CD4-positive, alpha-beta T cell (primary cell): ENCODE measurements at regions not wholly inside any gene's neighbourhood (a gene's known extent, or its start where the extent isn't known, plus 50 kb on each side); places are given as distances from the start of the nearest gene placed in this dataset.

ENCODE experiments used
- ATAC-seq: fragments of 200-7000 bp; cut with Tn5 transposase; one replicate; pipeline ENCODE4 v1.10.0; 2022; ENCODE audit warnings: mild to moderate bottlenecking; ENCODE audit not compliant: poor library complexity
- CTCF ChIA-PET: fragments of 350-600 bp; sonication (Branson Sonifier 250); formaldehyde crosslinking; loops from one replicate; lab custom pipeline; 2021; ENCODE audit warnings: antibody characterized with exemption, inconsistent platforms; lab: Charles Lee
- POLR2A ChIA-PET: fragments of 350-600 bp; sonication (Branson Sonifier 250); formaldehyde crosslinking; loops from one replicate; lab custom pipeline; 2021; ENCODE audit warnings: antibody characterized with exemption, inconsistent platforms; lab: Charles Lee
- DNase-seq, 14 experiments: peaks; one replicate each; pipeline ENCODE4 v3.0.0-alpha.2; 2013 to 2020; ENCODE audit warnings: mixed read lengths in 2 of 14
- H3K27ac ChIP-seq, 2 donors: one replicate each; pipeline versions ENCODE4 v1.5.1 to v1.7.0; 2013; ENCODE audit warnings: low read length in 2 of 2, low read depth in 1 of 2, mild to moderate bottlenecking in 1 of 2
- H3K27me3 ChIP-seq, 2 experiments: 1 replicate in 1 of 2; 2 replicates in 1 of 2; pipeline versions ENCODE4 v1.6.1 to v1.7.0; 2013; ENCODE audit warnings: low read length in 2 of 2, control low read depth in 1 of 2, mild to moderate bottlenecking in 1 of 2, moderate library complexity in 1 of 2; ENCODE audit not compliant: insufficient read depth in 2 of 2, control insufficient read depth in 1 of 2
- H3K36me3 ChIP-seq: one replicate; pipeline ENCODE4 v1.6.1; 2013; ENCODE audit warnings: low read length, control low read depth; ENCODE audit not compliant: insufficient read depth
- H3K4me1 ChIP-seq: one replicate; pipeline ENCODE4 v1.6.1; 2013; ENCODE audit warnings: low read length, control low read depth; ENCODE audit not compliant: insufficient read depth
- H3K4me3 ChIP-seq: one replicate; pipeline ENCODE4 v1.5.1; 2013; ENCODE audit warnings: mild to moderate bottlenecking, low read length, moderate library complexity
- H3K9me3 ChIP-seq, 2 experiments: 1 replicate in 1 of 2; 2 replicates in 1 of 2; pipeline versions ENCODE4 v1.6.1 to v1.7.0; 2013; ENCODE audit warnings: low read length in 2 of 2, mild to moderate bottlenecking in 2 of 2, control low read depth in 1 of 2, moderate library complexity in 1 of 2; ENCODE audit not compliant: control insufficient read depth in 1 of 2, insufficient read depth in 1 of 2
- H3K27ac Mint-ChIP-seq: one replicate; pipeline ENCODE4 v1.8.0; 2020; ENCODE audit warnings: mixed read lengths
- H3K27me3 Mint-ChIP-seq: one replicate; pipeline ENCODE4 v1.8.0; 2021; ENCODE audit warnings: mixed read lengths
- H3K36me3 Mint-ChIP-seq: one replicate; pipeline ENCODE4 v1.8.0; 2021; ENCODE audit warnings: low read depth, mixed read lengths
- H3K4me1 Mint-ChIP-seq: one replicate; pipeline ENCODE4 v1.8.0; 2021; ENCODE audit warnings: low read depth, mixed read lengths
- H3K4me3 Mint-ChIP-seq: one replicate; pipeline ENCODE4 v1.8.0; 2020; ENCODE audit warnings: mild to moderate bottlenecking, mixed read lengths
- H3K9me3 Mint-ChIP-seq: one replicate; pipeline ENCODE4 v1.8.0; 2020; ENCODE audit warnings: mixed read lengths
- intact Hi-C, 2 experiments: fragments of 100-400 bp; cut with DNase I in 1 of 2; cut with micrococcal nuclease in 1 of 2; formaldehyde crosslinking; loops; one replicate each; pipeline versions ENCODE4 v1.15.1 to v1.9.0; 2023 to 2025; cut with DNase I, micrococcal nuclease
- TF ChIP-seq, protein P1 (sequence below): fragments of 200-600 bp; IDR thresholded peaks from one replicate; pipeline ENCODE4 v1.8.0; 2022; ENCODE audit warnings: antibody characterized with exemption, mild to moderate bottlenecking

DNA sequence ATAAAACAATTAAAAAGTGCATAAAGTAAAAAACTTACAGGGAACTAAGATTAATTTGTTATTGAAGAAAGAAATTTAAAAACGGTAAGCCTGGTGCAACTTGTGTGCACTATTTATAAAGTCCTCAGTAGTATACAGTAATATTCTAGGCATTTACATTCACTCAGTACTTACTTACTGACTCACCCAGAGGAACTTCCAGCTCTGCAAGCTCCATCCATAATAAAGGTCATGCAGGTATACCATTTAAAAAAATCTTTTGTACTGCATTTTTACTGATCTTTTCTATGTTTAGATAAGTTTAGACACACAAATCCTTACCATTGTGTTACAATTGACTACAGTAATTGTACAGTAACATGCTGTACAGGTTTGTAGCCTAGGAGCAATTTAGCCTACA is 51.5 kb upstream of the NXPH2 start:
- Histone ChIP-seq H3K4me1 (no peaks in the 10 kb centered on the region), H3K27ac (no peak overlapping the region), H3K27me3 (no peaks in the 10 kb centered on the region), H3K9me3 (no peaks in the 10 kb centered on the region), H3K4me3 (no peak overlapping the region), H3K36me3 (no peaks in the 10 kb centered on the region)
- Mint-ChIP-seq H3K9me3 (no peaks in the 10 kb centered on the region), H3K4me3 (no peak overlapping the region), H3K36me3 (no peaks in the 10 kb centered on the region), H3K4me1 (no peaks in the 10 kb centered on the region), H3K27ac (no peak overlapping the region), H3K27me3 (peaks cover 4% of the 10 kb centered on the region)
- intact Hi-C loops: no loop called here
- ChIA-PET CTCF (no interaction called here), POLR2A (no interaction called here)
- TF ChIP-seq, protein P1, sequence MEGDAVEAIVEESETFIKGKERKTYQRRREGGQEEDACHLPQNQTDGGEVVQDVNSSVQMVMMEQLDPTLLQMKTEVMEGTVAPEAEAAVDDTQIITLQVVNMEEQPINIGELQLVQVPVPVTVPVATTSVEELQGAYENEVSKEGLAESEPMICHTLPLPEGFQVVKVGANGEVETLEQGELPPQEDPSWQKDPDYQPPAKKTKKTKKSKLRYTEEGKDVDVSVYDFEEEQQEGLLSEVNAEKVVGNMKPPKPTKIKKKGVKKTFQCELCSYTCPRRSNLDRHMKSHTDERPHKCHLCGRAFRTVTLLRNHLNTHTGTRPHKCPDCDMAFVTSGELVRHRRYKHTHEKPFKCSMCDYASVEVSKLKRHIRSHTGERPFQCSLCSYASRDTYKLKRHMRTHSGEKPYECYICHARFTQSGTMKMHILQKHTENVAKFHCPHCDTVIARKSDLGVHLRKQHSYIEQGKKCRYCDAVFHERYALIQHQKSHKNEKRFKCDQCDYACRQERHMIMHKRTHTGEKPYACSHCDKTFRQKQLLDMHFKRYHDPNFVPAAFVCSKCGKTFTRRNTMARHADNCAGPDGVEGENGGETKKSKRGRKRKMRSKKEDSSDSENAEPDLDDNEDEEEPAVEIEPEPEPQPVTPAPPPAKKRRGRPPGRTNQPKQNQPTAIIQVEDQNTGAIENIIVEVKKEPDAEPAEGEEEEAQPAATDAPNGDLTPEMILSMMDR: no peak
- DNase-seq: no peak
- ATAC-seq: no peak

DNA sequence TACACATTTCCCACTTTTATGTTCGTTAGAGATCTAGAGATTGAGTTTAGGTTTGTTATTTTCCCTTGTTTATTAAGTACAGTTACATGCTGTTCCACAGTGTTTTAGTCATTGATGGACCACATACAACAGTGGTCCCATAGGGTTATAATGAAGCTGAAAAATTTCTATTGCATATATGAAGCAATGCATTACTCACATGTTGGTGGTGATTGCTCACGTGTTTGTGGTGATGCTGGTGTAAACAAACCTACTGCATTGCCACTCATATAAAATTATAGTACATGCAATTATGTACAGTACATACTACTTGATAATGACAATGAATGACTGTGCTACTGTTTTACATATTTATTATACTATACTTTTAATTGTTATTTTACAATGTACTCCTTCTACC is 51.0 kb upstream of the NXPH2 start:
- TF ChIP-seq, protein P1: no peak
- H3K36me3 Mint-ChIP-seq: no peaks in the 10 kb centered on the region
- ATAC-seq: no peak
- H3K9me3 Mint-ChIP-seq: no peaks in the 10 kb centered on the region
- H3K27me3 ChIP-seq: no peaks in the 10 kb centered on the region
- intact Hi-C loops: no loop called here
- H3K4me1 ChIP-seq: no peaks in the 10 kb centered on the region
- no peak overlapping the region for H3K4me3 ChIP-seq
- ChIA-PET CTCF (no interaction called here), POLR2A (no interaction called here)
- no peaks in the 10 kb centered on the region for H3K36me3 ChIP-seq
- no peak overlapping the region for H3K27ac ChIP-seq
- no peak for DNase-seq
- no peaks in the 10 kb centered on the region for H3K4me1 Mint-ChIP-seq
- H3K27me3 Mint-ChIP-seq: peaks cover 4% of the 10 kb centered on the region
- no peak overlapping the region for H3K4me3 Mint-ChIP-seq
- H3K27ac Mint-ChIP-seq: no peak overlapping the region
- H3K9me3 ChIP-seq: no peaks in the 10 kb centered on the region

DNA sequence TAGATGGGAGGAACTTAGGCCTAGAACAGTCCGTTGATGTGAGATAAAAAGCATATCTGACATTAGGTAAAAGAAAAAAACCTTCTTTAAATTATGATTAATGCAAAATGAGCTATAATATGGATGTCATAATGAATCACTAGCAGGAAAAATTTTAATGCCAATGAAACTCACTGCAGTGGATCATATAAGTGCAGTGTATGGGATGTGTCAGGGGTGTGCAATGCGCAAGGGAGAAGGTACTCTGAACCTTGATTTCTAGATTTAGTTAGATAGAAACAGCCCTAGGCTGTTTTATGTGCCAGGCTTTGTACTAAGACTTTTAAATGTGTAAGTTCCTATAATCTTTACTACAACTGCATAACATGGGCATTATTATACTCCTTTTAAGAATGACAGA is 50.4 kb upstream of the NXPH2 start:
- no peaks in the 10 kb centered on the region for H3K9me3 ChIP-seq
- TF ChIP-seq, protein P1: no peak
- POLR2A ChIA-PET: no interaction called here
- Mint-ChIP-seq H3K9me3 (no peaks in the 10 kb centered on the region), H3K4me3 (no peak overlapping the region), H3K27me3 (peaks cover 4% of the 10 kb centered on the region), H3K4me1 (no peaks in the 10 kb centered on the region), H3K27ac (no peak overlapping the region), H3K36me3 (no peaks in the 10 kb centered on the region)
- DNase-seq (no peak), ATAC-seq (no peak)
- intact Hi-C loops: no loop called here
- H3K4me1 ChIP-seq: no peaks in the 10 kb centered on the region
- H3K36me3 ChIP-seq: no peaks in the 10 kb centered on the region
- H3K27ac ChIP-seq: no peak overlapping the region
- H3K27me3 ChIP-seq: no peaks in the 10 kb centered on the region
- CTCF ChIA-PET: no interaction called here
- H3K4me3 ChIP-seq: no peak overlapping the region
